GM21367 (cell line): ENCODE measurements at regions not wholly inside any gene's neighbourhood (a gene's known extent, or its start where the extent isn't known, plus 50 kb on each side); places are given as distances from the start of the nearest gene placed in this dataset.

ENCODE experiments used
- ATAC-seq: cut with Tn5 transposase; IDR thresholded peaks from one replicate; pipeline ENCODE4 v1.9.1; 2021; ENCODE audit not compliant: unreplicated experiment

GRCh38 chr17:69820876-69821473 lies 254.1 kb upstream of the KCNJ16 start:
- no peak for ATAC-seq

GRCh38 chr17:69822314-69822875 lies 252.6 kb upstream of the KCNJ16 start:
- no peak for ATAC-seq

GRCh38 chr17:69828087-69828486 lies 246.9 kb upstream of the KCNJ16 start:
- ATAC-seq, result no peak

GRCh38 chr17:69834494-69834893 lies 240.5 kb upstream of the KCNJ16 start:
- ATAC-seq, result no peak

GRCh38 chr17:69851736-69852135 lies 223.3 kb upstream of the KCNJ16 start:
- ATAC-seq, result no peak

- no peak for ATAC-seq
These were observed 221.3 kb upstream of the KCNJ16 start for GRCh38 chr17:69853541-69854224.

GRCh38 chr17:69854225-69854780 lies 220.7 kb upstream of the KCNJ16 start:
- no peak for ATAC-seq

- no peak for ATAC-seq
These were observed 218.1 kb upstream of the KCNJ16 start for GRCh38 chr17:69856946-69857345.

GRCh38 chr17:69857412-69857835 lies 217.6 kb upstream of the KCNJ16 start:
- ATAC-seq, result no peak

- no peak for ATAC-seq
These were observed 216.6 kb upstream of the KCNJ16 start for GRCh38 chr17:69858460-69858859.

- no peak for ATAC-seq
These were observed 214.8 kb upstream of the KCNJ16 start for GRCh38 chr17:69860142-69860680.

- ATAC-seq, result no peak
These were observed 210.6 kb upstream of the KCNJ16 start for GRCh38 chr17:69864462-69864861.

- peak; percentile 87 for ATAC-seq
These were observed 205.4 kb upstream of the KCNJ16 start for GRCh38 chr17:69869667-69870066.

- ATAC-seq, result peak; percentile 54
These were observed 204.9 kb upstream of the KCNJ16 start for GRCh38 chr17:69870091-69870530.

GRCh38 chr17:69870751-69871199 lies 204.2 kb upstream of the KCNJ16 start:
- ATAC-seq, result no peak

GRCh38 chr17:69871318-69871717 lies 203.7 kb upstream of the KCNJ16 start:
- ATAC-seq, result no peak

GRCh38 chr17:69872675-69873262 lies 202.3 kb upstream of the KCNJ16 start:
- no peak for ATAC-seq

- ATAC-seq, result no peak
These were observed 200.8 kb upstream of the KCNJ16 start for GRCh38 chr17:69874175-69874670.

GRCh38 chr17:69876757-69877156 lies 198.3 kb upstream of the KCNJ16 start:
- no peak for ATAC-seq

GRCh38 chr17:69878661-69879060 lies 196.4 kb upstream of the KCNJ16 start:
- no peak for ATAC-seq

GRCh38 chr17:69879576-69879975 lies 195.4 kb upstream of the KCNJ16 start:
- no peak for ATAC-seq
